H9 (cell line): ENCODE measurements at regions not wholly inside any gene's neighbourhood (a gene's known extent, or its start where the extent isn't known, plus 50 kb on each side); places are given as distances from the start of the nearest gene placed in this dataset.

Experiments
- DNase-seq: peaks from one replicate; pipeline ENCODE4 v3.0.0-alpha.2; 2017
- H2AFZ ChIP-seq: one replicate; pipeline ENCODE4 v1.6.1; 2013; ENCODE audit warnings: mild to moderate bottlenecking, low read length, control low read depth, moderate library complexity
- H2AK5ac ChIP-seq: 2 replicates; pipeline ENCODE4 v1.6.1; 2013; ENCODE audit warnings: low read length, control low read depth, mixed read lengths; ENCODE audit not compliant: insufficient read length
- H2BK120ac ChIP-seq: one replicate; pipeline ENCODE4 v1.6.1; 2013; ENCODE audit warnings: low read depth, mild to moderate bottlenecking, low read length, control low read depth, inconsistent platforms; ENCODE audit not compliant: poor library complexity, severe bottlenecking
- H2BK12ac ChIP-seq: 2 replicates; pipeline ENCODE4 v1.6.1; 2013; ENCODE audit warnings: low read length, control low read depth, mixed read lengths, low read depth; ENCODE audit not compliant: insufficient read length
- H2BK15ac ChIP-seq: 2 replicates; pipeline ENCODE4 v1.6.1; 2013; ENCODE audit warnings: low read depth, low read length, control low read depth
- H2BK20ac ChIP-seq: one replicate; pipeline ENCODE4 v1.6.1; 2013; ENCODE audit warnings: low read depth, mild to moderate bottlenecking, low read length, control low read depth, inconsistent platforms; ENCODE audit not compliant: poor library complexity, severe bottlenecking
- H2BK5ac ChIP-seq: 2 replicates; pipeline ENCODE4 v1.6.1; 2013; ENCODE audit warnings: low read length, control low read depth, mixed read lengths; ENCODE audit not compliant: insufficient read length
- H3K14ac ChIP-seq: 2 replicates; pipeline ENCODE4 v1.6.1; 2013; ENCODE audit warnings: low read length, control low read depth; ENCODE audit not compliant: insufficient read depth
- H3K18ac ChIP-seq: 2 replicates; pipeline ENCODE4 v1.6.1; 2013; ENCODE audit warnings: low read depth, mild to moderate bottlenecking, mixed read lengths, low read length, control low read depth; ENCODE audit not compliant: insufficient read length
- H3K23ac ChIP-seq: 2 replicates; pipeline ENCODE4 v1.6.1; 2013; ENCODE audit warnings: low read length, control low read depth, mixed read lengths, low read depth; ENCODE audit not compliant: insufficient read length
- H3K23me2 ChIP-seq: 2 replicates; pipeline ENCODE4 v1.6.1; 2013; ENCODE audit warnings: low read depth, mild to moderate bottlenecking, mixed read lengths, low read length, control low read depth; ENCODE audit not compliant: insufficient read length, poor library complexity, severe bottlenecking
- H3K27ac ChIP-seq: 2 replicates; pipeline ENCODE4 v1.5.1; 2013; ENCODE audit warnings: low read length, control low read depth, mixed read lengths, low read depth; ENCODE audit not compliant: insufficient read length
- H3K27me3 ChIP-seq: 2 replicates; pipeline ENCODE4 v1.6.1; 2013; ENCODE audit warnings: low read length, control low read depth, inconsistent platforms; ENCODE audit not compliant: insufficient read depth
- H3K4ac ChIP-seq: 2 replicates; pipeline ENCODE4 v1.6.1; 2013; ENCODE audit warnings: low read depth, mild to moderate bottlenecking, control low read depth, inconsistent platforms, low read length, moderate library complexity
- H3K4me1 ChIP-seq: 2 replicates; pipeline ENCODE4 v1.6.1; 2013; ENCODE audit warnings: low read length, control low read depth, inconsistent platforms; ENCODE audit not compliant: insufficient read depth
- H3K4me2 ChIP-seq: 2 replicates; pipeline ENCODE4 v1.6.1; 2013; ENCODE audit warnings: low read length, control low read depth, mixed read lengths; ENCODE audit not compliant: insufficient read length, insufficient read depth
- H3K56ac ChIP-seq: 2 replicates; pipeline ENCODE4 v1.6.1; 2013; ENCODE audit warnings: low read depth, mild to moderate bottlenecking, mixed read lengths, low read length, control low read depth; ENCODE audit not compliant: insufficient read length
- H3K79me1 ChIP-seq: 2 replicates; pipeline ENCODE4 v1.6.1; 2013; ENCODE audit warnings: low read depth, mild to moderate bottlenecking, moderate library complexity, low read length, control low read depth, inconsistent platforms; ENCODE audit not compliant: insufficient read depth, poor library complexity, severe bottlenecking
- H3K79me2 ChIP-seq: 2 replicates; pipeline ENCODE4 v1.6.1; 2013; ENCODE audit warnings: low read length, control low read depth, inconsistent platforms; ENCODE audit not compliant: insufficient read depth
- H3K9ac ChIP-seq: 2 replicates; pipeline ENCODE4 v1.6.1; 2013; ENCODE audit warnings: low read length, control low read depth, mixed read lengths; ENCODE audit not compliant: insufficient read length; ENCODE audit errors: extremely low read depth
- H3K9me3 ChIP-seq: one replicate; pipeline ENCODE4 v1.6.1; 2013; ENCODE audit warnings: low read depth, low read length, inconsistent platforms; ENCODE audit not compliant: control insufficient read depth
- H3T11ph ChIP-seq: one replicate; pipeline ENCODE4 v1.6.1; 2013; ENCODE audit warnings: mild to moderate bottlenecking, low read length, control low read depth, inconsistent platforms
- H4K20me1 ChIP-seq: one replicate; pipeline ENCODE4 v1.6.1; 2013; ENCODE audit not compliant: control insufficient read depth, insufficient read length, insufficient read depth
- H4K5ac ChIP-seq: 2 replicates; pipeline ENCODE4 v1.6.1; 2013; ENCODE audit warnings: low read depth, mild to moderate bottlenecking, mixed read lengths, low read length, control low read depth; ENCODE audit not compliant: insufficient read length
- H4K8ac ChIP-seq: replicated peaks from 2 replicates; pipeline ENCODE4 v1.6.1; 2013; ENCODE audit warnings: low read length, control low read depth, mixed read lengths, low read depth; ENCODE audit not compliant: insufficient read length
- H4K91ac ChIP-seq: 2 replicates; pipeline ENCODE4 v1.6.1; 2013; ENCODE audit warnings: low read depth, mild to moderate bottlenecking, moderate library complexity, mixed read lengths, low read length, control low read depth; ENCODE audit not compliant: insufficient read length
- H3K27ac Mint-ChIP-seq, 3 experiments: 2 replicates in 2 of 3; 3 replicates in 1 of 3; pipeline ENCODE4 v1.8.0; 2020 to 2021; ENCODE audit warnings: mixed read lengths in 3 of 3, mild to moderate bottlenecking in 1 of 3, moderate library complexity in 1 of 3
- H3K27me3 Mint-ChIP-seq: 2 replicates; pipeline ENCODE4 v1.8.0; 2021; ENCODE audit warnings: low read depth, mild to moderate bottlenecking, moderate library complexity, mixed read lengths
- H3K36me3 Mint-ChIP-seq, 3 experiments: 2 replicates in 2 of 3; 3 replicates in 1 of 3; pipeline ENCODE4 v1.8.0; 2020 to 2021; ENCODE audit warnings: low read depth in 3 of 3, mixed read lengths in 3 of 3; ENCODE audit not compliant: insufficient read depth in 1 of 3
- H3K4me1 Mint-ChIP-seq, 2 experiments: 2 replicates each; pipeline ENCODE4 v1.8.0; 2020; ENCODE audit warnings: mixed read lengths in 2 of 2
- H3K4me3 Mint-ChIP-seq, 2 experiments: 2 replicates in 1 of 2; 3 replicates in 1 of 2; pipeline ENCODE4 v1.8.0; 2020 to 2021; ENCODE audit warnings: mild to moderate bottlenecking in 2 of 2, mixed read lengths in 2 of 2, moderate library complexity in 1 of 2
- H3K9me3 Mint-ChIP-seq, 2 experiments: 2 replicates in 1 of 2; 3 replicates in 1 of 2; pipeline ENCODE4 v1.8.0; 2020; ENCODE audit warnings: mild to moderate bottlenecking in 2 of 2, mixed read lengths in 2 of 2, moderate library complexity in 1 of 2
- WGBS: extraction: QIAGEN DNeasy Blood & Tissue Kit; methylation state at CpG from one replicate; pipeline ENCODE4 v1.1.7; 2013; ENCODE audit warnings: missing lambda C conversion rate, low lambda C conversion rate, mixed read lengths; ENCODE audit not compliant: insufficient read length; ENCODE audit errors: extremely low coverage; 5-methylcytosine and 5-hydroxymethylcytosine counted together
- TF ChIP-seq, protein P1 (sequence below): fragments of 200-600 bp; sonication (generic); conservative IDR thresholded peaks from 3 replicates; pipeline ENCODE4 v1.8.0; 2021; ENCODE audit warnings: antibody characterized with exemption, mild to moderate bottlenecking

DNA sequence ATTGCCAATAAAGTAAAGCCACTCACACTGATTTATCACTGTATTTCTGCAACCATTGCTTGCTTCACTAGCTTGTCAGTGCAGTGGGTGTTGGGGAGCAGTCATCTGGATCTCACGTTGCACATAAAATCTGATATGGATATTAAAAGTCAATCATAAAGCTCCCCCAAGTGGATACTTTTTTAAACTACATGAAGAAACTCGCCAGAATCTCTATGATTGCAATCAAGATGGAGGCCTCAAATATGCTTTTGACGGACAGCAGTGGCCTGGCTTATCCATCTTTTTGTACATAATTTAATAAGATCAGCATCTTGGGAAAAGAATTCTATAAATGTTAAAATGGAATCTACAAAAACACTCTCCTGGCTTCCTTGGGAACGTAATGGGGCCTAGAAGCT lies 137.7 kb downstream of the WT1 start:
- no peaks in the 10 kb centered on the region for H3K9me3 ChIP-seq
- no peaks in the 10 kb centered on the region for H3K4me1 ChIP-seq
- TF ChIP-seq, protein P1, sequence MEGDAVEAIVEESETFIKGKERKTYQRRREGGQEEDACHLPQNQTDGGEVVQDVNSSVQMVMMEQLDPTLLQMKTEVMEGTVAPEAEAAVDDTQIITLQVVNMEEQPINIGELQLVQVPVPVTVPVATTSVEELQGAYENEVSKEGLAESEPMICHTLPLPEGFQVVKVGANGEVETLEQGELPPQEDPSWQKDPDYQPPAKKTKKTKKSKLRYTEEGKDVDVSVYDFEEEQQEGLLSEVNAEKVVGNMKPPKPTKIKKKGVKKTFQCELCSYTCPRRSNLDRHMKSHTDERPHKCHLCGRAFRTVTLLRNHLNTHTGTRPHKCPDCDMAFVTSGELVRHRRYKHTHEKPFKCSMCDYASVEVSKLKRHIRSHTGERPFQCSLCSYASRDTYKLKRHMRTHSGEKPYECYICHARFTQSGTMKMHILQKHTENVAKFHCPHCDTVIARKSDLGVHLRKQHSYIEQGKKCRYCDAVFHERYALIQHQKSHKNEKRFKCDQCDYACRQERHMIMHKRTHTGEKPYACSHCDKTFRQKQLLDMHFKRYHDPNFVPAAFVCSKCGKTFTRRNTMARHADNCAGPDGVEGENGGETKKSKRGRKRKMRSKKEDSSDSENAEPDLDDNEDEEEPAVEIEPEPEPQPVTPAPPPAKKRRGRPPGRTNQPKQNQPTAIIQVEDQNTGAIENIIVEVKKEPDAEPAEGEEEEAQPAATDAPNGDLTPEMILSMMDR: no peak; the same call in 2 of the 3 replicates
- H3K4me3 Mint-ChIP-seq: no peak overlapping the region
- H2BK120ac ChIP-seq: no peak overlapping the region
- no peaks in the 10 kb centered on the region for H3K36me3 Mint-ChIP-seq
- H3K27me3 Mint-ChIP-seq: peaks cover 2% of the 10 kb centered on the region
- no CpG with 5 or more reads among the region's 4 CpGs for WGBS
- H4K5ac ChIP-seq: no peak overlapping the region
- no peak overlapping the region for H3K4me2 ChIP-seq
- H3K18ac ChIP-seq: no peak overlapping the region
- no peak overlapping the region for H2BK5ac ChIP-seq
- H3K4ac ChIP-seq: no peak overlapping the region
- no peak overlapping the region for H2BK20ac ChIP-seq
- H2BK12ac ChIP-seq: no peak overlapping the region
- DNase-seq: no peak
- H3K27ac ChIP-seq: no peak overlapping the region
- H4K20me1 ChIP-seq: no peaks in the 10 kb centered on the region
- H3K9me3 Mint-ChIP-seq: no peaks in the 10 kb centered on the region; a peak in 1 of 5 replicates
- no peaks in the 10 kb centered on the region for H3K79me2 ChIP-seq
- no peak overlapping the region for H3K9ac ChIP-seq
- no peak overlapping the region for H4K8ac ChIP-seq
- no peak overlapping the region for H3K23ac ChIP-seq
- no peak overlapping the region for H4K91ac ChIP-seq
- H3K14ac ChIP-seq: no peak overlapping the region
- H3K23me2 ChIP-seq: no peaks in the 10 kb centered on the region
- no peaks in the 10 kb centered on the region for H3K27me3 ChIP-seq
- H2BK15ac ChIP-seq: no peak overlapping the region
- peaks cover 4 to 7% of the 10 kb centered on the region in 2 experiments; a peak in 3 of 4 replicates for H3K4me1 Mint-ChIP-seq
- H3K79me1 ChIP-seq: no peaks in the 10 kb centered on the region
- no peak overlapping the region for H3T11ph ChIP-seq
- no peak overlapping the region for H2AK5ac ChIP-seq
- no peak overlapping the region for H3K56ac ChIP-seq
- H2AFZ ChIP-seq: no peak overlapping the region
- H3K27ac Mint-ChIP-seq: no peak overlapping the region
